Middle frontal gyrus (tissue), 1 donor: ENCODE measurements at regions not wholly inside any gene's neighbourhood (a gene's known extent, or its start where the extent isn't known, plus 50 kb on each side); places are given as distances from the start of the nearest gene placed in this dataset.
"Not testable (repeated sequence)": the region's sequence is repeated elsewhere in the genome, so short reads cannot be mapped to it uniquely, and the experiment has no call there.

ENCODE experiments used
- DNase-seq: peaks from one replicate; pipeline ENCODE4 v3.0.0-alpha.2; 2015; ENCODE audit warnings: low spot score; ENCODE audit errors: extremely low spot score

DNA sequence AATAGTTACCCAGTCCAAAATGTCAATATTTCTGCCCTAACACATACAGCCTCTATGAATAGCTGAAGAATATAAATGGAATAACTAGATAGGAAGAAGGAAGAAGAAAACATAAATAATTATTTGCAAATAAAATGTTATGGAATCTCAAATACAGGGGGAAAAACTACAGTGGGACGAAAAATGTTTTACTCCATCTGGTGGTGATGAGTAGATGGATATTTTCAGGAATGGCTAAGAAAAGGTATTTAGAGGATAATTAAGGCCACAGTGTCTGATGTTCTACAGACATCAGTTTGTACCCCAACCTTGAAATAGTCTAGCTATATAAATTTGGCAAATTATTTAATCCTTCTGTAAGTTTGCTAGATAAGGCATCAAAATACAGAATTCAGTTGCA, 178.1 kb upstream of the FSHR start:
- DNase-seq: no peak

DNA sequence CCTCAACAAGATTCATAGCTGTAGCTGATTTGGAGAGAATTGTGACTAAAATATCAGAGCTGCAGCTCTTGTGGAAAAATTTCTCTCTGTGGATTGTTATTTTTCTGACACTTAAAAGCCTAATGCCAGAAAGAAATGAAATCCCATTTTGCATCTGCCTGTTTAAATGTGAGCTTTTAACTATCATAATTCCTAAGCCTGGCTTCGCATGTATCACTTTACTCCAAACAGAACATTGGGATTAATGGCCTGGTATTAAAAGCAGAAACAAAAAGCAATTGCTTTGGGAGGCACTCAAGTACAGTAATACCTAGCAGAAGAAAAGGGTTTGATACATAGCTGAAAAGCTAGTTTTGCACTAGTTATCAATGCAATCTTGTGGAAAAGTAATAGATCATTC, 164.2 kb upstream of the FSHR start:
- DNase-seq: no peak

DNA sequence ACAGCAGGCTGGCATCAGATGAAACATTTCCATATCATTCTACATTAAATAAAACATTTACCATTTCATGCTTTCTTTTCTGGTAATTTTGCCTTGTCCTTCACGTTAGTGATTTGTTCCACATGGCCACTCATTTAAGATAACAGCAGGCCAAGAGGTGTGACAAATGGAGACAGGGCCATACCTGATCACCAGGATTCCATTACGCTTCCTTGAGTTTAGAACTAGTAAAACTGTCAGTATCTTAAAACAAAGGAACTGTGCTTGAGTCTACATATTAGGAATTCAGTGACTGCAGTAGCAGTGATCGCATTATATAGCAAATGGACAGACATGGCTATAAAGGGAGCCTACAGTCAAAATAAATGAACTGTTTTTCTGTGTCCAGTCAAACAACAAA, 155.1 kb upstream of the FSHR start:
- no peak for DNase-seq

DNA sequence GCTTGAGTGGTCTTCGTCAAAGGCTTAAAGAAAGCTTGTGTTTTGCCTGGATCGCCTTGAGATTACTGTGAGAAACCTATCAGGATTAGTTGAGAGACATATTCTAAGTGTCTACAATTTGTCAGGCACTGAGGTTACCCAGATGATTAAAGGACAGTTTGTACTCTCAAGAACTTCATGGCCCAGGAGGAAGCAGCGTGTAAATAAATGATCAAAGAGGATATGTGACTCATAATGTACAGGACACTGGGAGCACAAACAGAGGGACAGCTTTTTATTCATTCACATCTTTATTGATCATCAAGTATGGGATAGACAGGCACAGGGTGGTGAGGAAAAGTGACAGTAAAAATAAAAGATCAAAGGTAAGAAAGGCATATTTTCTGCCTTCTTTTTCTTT, 152.6 kb upstream of the FSHR start:
- DNase-seq: no peak

DNA sequence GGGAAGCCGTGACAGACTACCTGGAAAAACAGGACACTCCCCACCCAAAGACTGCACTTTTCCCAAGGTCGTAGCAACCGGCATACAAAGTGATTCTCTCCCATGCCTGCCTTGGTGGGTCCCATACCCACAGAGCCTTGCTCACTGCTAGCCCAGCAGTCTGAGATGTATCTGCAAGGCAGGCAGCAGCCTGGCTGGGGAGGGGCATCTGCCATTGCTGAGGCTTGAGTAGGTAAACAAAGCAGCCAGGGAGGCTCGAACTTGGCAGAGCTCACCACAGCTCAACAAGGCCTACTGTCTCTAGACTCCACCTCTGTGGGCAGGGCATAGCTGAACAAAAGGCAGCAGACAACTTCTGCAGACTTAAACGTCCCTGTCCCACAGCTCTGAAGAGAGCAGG, 144.4 kb upstream of the FSHR start:
- not testable (repeated sequence) for DNase-seq

DNA sequence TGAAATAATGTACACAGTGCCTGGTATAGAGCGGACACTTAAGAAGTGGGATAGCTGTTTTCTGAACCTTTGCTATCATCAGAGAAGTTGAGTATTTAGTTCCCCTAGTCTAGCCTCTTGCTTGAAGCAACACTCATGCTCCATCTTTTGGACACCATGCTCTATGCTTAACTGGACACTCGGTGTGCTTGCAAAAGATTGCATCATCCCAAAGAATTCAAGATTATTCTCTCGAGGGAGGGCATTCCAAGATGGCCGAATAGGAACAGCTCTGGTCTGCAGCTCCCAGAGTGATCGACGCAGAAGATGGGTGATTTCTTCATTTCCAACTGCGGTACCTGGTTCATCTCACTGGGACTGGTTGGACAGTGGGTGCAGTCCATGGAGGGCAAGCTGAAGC, 143.9 kb upstream of the FSHR start:
- no peak for DNase-seq

DNA sequence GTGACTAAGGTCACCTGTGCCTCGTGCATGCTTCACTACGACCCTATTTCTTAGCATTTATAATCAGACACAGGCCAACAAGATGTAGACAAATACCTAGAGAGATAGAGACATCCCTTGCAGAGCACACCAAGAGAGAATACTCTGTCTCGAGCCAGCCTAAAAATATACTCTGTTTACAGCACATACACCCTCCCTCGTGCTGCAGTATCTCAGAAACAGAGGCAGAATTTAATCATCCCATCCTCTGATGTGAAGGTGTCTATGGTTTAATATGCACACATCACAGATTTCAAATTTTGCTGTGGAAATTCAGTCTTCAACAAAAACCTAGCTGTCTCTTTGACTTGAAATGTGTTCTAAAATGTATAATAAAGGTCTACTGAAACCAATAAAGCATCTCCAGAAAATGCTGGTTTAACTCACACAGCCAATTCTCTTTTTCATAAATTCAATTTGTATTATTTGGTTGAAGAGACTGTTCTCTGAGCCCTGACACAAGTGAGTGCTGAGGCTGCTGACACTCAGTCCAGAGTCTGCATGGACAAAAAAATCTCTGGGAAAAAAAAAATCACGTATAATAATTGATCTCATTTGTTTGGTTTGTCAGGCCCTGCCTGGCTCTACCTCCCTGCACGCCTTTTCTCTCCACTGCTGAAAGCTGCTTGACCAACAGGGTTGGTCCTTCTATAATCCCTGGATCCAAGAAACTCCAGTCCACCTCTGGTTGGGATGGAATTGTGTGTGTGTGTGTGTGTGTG, 142.0 kb upstream of the FSHR start:
- DNase-seq: no peak

DNA sequence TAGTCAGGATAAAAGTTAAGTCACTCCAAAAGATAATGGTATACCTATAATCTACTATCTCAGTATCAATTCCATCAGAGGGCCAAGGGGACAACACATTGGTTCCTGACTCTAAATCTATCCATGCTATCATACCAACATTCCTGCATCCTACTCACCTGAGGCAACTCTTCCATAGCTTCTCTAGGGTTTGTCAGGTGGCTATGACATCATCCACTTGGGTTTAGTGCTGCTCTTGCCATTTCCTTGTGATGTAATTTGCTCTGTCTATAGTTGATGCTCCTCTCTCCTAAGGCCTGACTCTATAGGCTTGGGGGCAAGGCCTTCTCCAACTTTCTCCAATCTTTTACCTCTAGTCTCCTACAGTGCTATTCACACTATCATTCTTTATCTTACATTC, 139.9 kb upstream of the FSHR start:
- no peak for DNase-seq

DNA sequence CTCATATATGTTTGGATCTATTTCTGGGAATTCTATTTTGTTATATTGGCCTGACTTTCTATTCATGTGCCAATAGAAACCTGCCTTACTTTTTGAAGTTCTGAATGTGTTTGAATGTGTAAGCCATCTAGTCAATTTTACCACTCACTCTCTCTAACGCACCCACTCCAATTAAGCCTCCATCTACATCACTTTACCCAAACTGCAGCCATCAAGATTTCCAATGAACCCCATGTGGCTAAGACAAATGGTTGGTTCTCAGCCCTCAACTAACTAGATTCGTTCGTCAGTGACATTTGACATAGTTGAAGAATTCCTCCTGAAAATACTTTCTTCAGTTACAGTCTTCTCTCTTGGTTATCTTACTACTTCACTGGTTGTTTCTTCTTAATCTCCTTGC, 137.3 kb upstream of the FSHR start:
- no peak for DNase-seq

DNA sequence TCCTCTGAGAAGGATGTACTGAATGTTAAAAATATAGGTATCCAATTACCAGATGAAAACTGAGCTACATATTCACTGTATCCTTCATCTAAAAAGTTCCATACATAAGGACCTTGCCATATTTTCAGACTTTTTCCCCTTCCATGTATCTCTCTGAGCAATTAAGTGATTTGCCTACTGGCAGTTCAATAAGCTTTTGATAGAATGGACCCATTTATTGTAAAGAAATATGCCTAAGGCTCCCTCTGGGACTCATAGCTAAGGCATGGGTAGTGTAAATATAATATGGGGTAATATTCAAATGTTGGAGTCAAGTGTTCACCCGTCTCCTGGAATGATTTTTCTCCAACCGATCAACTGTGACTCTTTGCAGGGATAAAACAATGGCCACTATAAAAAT, 135.4 kb upstream of the FSHR start:
- DNase-seq: peak; percentile 30

DNA sequence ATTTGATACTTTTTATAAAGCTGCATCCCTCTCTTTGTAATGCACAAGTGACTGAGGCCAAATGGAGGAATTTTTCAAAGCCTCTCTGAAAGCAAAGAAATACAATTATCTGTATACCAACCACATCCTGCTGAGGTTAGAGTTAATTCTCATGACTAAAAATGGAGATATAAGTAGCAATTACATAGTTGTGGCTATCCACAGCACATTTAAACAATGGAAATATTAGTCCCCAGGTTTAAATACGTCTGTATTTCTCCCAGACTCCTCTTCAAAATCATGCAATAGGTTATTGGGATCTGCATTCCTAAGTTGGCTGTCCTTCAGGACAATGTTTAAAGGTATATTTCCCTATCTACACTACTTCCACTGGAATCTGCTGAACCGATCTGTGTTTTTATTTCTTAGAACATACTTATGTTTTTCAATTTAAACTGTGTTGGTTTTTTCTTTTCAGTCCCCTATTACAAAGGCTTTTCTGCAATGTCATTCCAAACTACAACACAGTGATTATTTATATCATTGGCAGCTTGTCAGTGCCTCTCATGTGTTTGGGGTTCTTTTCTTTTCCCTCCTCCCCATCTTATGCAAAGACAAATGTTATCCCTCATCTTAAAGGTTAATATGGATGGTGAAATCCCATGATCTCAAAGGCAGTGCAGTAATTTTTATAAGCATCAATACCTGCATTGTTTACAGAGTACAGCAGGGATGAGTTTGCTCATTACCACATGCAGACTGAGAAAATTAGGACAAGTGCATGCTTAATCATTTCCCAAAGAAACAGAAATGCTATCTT, 134.8 kb upstream of the FSHR start:
- no peak for DNase-seq

DNA sequence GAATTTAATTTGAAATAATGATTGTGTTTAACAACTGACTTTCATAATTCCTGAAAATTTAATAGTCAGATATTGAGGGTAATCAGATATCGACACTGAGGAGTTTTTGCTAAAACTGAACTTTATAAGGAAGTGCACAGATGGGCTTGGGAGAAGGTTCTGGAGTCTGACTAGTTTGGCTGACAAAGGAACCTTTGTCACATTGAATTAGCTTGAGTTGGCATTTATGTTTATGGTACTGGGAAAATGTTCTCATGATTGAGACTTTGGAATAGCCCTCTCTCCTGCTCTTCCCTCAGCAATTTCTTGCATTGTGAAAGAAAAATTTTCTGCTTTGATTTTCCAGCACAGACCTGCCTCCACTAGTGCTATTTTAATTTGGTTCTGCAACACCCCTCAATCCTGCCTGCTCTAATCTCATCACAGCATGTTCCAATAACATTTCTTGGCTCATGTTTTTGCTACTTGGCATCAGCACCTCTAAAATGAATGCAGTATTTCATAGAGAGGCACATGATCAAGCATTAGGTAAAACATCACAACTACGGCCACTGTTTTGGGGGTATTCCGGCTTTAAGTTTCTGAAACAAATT, 133.9 kb upstream of the FSHR start:
- peak; percentile 50 for DNase-seq

DNA sequence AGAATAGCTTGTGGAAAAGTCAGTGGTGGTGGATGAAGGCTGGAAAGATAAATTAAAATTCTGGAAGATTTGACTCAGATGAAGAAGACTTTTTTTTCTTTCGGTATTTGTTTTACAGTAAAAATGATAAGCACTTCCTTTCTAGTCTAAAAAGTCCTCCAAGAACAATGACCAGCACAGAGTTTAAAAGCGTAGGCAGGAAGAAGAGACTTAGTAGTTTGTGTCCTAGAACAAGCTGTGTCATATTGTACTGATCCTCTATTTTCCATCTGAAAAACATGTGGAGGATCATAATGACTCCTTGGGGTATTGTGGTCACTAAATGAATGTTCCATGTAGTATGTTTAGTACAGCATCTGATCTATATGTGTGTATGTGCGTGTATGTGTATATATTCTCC, 132.4 kb upstream of the FSHR start:
- DNase-seq: no peak

DNA sequence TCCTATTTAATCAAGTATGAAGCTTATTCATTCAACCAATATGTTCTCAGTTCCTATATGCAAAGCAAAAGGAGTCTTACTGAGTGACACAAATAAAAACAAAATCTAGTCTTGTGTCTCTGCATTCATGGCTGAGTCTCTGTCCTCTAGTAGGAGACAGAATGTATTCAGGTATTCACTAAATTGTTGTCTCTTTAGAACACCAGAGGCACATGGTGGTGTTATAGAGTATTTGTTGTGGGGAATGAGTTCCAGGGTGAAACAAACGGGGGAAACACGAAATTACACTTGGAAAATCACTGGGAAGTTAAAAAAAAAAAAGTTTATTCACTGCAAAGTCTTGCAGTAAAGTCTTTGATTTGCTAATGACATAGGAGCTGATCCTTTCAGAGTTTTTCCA, 131.7 kb upstream of the FSHR start:
- DNase-seq: no peak

DNA sequence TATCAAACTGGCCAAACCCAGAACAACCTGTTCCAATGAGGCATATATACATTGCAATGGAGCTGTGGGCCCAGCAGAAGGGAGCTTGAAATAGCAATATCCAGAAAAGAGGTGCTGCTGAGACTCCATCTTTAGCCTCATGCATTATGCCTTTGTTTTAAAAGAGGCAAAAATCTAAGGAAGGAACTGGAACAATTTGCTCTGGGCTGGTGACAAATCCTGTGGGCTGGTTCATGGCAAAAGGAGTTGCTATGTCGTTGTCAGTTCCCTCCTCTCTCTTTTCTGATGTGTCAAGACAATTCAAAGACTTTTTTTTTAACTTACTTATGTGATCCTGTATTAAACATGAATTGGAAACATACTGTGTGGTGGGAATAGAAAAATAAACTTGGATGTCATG, 124.2 kb upstream of the FSHR start:
- DNase-seq: peak; percentile 20

DNA sequence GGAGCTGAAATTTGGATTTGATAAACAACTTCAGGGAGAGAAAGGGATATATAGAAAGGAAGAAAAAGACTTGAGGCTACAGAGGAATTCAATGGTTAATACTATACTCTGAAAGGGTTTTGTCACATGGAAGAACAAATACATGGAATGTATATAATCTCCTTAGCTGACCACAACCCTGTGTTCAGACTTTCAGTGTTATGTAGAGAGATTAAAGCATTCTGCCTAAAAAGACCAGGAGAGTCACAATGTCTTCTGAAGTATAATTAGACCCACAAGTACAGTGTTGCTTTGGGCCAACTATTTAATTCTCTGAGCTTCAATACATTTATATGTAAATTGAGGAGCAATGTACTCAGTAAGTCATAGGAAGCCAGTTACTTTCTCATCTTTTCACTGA, 123.8 kb upstream of the FSHR start:
- DNase-seq: no peak

DNA sequence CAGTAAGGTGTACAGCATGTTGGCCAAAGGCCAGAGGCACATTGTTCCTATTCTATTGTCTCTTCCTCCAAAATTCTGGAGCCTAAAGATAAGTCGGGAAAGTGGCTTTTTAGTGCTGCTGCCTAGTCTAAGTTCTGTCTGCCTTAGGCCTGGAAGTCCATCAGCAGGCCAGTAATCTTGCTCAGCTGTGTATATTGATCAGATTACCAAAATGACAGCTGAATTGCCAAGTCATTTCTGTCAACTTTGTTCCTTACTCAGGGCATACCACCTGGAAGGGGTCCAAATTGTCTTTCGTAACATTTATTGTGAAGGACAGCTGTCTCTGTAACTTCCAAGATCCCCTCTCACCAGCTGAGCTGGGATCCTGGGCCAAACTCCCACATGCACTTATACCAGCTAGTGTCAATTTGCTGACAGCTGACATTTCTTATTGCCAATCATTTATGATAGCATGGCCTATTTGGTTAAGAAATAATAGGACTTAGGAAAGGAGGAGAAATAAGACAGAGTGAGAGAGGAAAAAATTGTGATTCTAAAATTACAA, 116.8 kb upstream of the FSHR start:
- DNase-seq: no peak

DNA sequence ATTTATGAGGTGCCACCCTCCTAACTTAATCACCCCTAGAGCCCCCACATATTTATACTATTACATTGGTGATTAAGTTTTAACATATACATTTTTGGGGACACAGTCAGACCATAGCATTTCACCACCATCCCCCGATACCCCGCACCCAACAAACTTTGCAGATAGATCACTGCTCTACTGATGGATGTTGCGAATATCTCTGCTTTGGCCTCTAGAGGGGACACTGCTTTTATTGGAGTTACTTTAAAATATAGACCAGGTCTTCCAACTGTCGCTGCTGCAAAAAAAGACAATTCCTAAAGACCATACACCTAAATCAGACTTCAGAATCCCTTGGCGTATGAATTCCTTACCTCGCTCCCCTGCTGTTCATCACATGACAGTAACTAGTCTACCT, 115.8 kb upstream of the FSHR start:
- DNase-seq: no peak

DNA sequence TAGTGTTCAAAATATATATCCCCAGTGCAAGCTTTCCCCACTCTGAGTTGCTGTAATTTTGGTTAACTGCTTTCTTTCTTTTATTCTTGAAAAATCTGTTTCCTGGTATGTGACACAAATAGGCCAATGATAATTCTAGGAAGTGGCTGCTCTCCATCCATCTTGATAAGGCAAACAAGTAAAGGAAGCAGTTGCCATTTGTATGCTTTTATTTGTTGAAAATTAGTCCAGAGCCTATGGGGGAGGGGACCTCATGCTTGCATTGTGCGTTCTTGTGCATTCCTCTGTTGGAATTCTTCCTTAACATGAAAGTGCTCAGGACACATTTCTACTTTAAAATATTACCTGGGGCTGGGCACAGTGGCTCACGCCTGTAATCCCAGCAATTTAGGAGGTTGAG, 111.2 kb upstream of the FSHR start:
- no peak for DNase-seq

DNA sequence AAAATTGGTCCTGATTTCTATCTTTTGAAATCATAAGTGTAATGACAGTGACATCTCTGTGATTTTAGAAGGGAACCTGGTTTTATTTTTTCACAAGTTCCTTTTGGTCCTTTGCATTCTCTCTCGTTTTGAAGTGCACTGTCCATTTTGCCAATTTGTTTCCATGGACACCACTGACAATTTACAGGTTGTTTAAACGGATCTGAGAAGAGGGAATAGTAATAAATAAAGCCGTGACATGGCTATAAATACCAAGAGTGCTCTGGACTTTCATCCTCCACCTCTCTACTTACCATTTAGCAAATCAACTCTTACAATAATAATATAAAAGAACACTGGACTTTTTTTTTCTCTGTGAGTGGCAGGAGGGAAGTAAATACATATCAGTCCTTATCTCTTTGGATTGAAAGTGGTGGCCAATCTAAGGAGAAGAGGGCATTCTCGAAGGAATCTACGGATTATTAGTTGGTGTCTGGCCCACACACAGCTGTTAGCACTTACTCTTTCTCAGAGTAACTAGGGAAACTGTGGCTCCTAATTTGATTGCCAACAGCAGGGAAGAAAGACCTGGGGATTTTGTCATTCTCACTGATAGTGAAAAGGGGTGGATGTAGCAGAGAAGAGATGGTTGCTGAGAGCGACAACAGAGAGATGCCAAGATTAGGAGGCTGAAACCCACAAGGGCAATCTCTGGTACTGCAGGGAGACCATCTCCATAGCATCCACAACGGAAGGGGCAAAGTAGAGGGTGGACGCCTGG, 108.7 kb upstream of the FSHR start:
- no peak for DNase-seq

DNA sequence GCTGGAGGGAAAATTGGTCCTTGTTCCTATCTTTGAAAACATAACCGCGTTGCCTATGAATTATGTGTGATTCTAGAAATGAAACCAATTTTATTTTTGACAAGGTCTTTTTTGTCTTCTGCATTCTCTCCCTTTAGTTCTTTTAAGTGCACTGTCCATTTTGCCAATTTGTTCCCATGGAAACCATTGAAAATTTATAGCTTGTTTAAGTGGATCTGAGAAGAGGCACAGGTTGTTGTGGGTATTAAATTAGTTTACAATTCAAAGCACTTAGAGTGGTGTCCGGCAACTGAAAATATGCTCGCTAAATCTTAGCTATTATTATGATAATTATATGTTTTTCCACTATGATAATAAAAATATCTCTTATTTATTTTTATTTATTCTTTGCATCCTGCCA, 107.5 kb upstream of the FSHR start:
- no peak for DNase-seq
